ENCODE measurements at regions not wholly inside any gene's neighbourhood (a gene's known extent, or its start where the extent isn't known, plus 50 kb on each side); places are given as distances from the start of the nearest gene placed in this dataset.
"Not testable (repeated sequence)": the region's sequence is repeated elsewhere in the genome, so short reads cannot be mapped to it uniquely, and the experiment has no call there.

GRCh38 chrX:124426288-124427169 lies 80.2 kb downstream of the SH2D1A start:
- H3K4me3 ChIP-seq (ENCODE audit: low read depth, low read length), result no peak overlapping the region
- no peak for DNase-seq (ENCODE audit: low read depth)
- no peak for TF ChIP-seq CTCF (IDR thresholded peaks at IDR 0.05; ENCODE audit: low read depth, low read length, missing control alignments)

GRCh38 chrX:124433186-124433585 lies 86.8 kb downstream of the SH2D1A start:
- DNase-seq (ENCODE audit: low read depth), result no peak
- H3K4me3 ChIP-seq (ENCODE audit: low read depth, low read length), result no peak overlapping the region
- no peak for TF ChIP-seq CTCF (IDR thresholded peaks at IDR 0.05; ENCODE audit: low read depth, low read length, missing control alignments)

GRCh38 chrX:124435616-124436015 lies 89.3 kb downstream of the SH2D1A start:
- no peak for TF ChIP-seq CTCF (IDR thresholded peaks at IDR 0.05; ENCODE audit: low read depth, low read length, missing control alignments)
- no peak for DNase-seq (ENCODE audit: low read depth)
- no peak overlapping the region for H3K4me3 ChIP-seq (ENCODE audit: low read depth, low read length)

- no peak for TF ChIP-seq CTCF (IDR thresholded peaks at IDR 0.05; ENCODE audit: low read depth, low read length, missing control alignments)
- DNase-seq (ENCODE audit: low read depth), result no peak
- no peak overlapping the region for H3K4me3 ChIP-seq (ENCODE audit: low read depth, low read length)
Measured at GRCh38 chrX:124440695-124441094, 94.3 kb downstream of the SH2D1A start.

- TF ChIP-seq CTCF (IDR thresholded peaks at IDR 0.05; ENCODE audit: low read depth, low read length, missing control alignments), result no peak
- DNase-seq (ENCODE audit: low read depth), result no peak
- no peak overlapping the region for H3K4me3 ChIP-seq (ENCODE audit: low read depth, low read length)
Measured at GRCh38 chrX:124441971-124442590, 95.7 kb downstream of the SH2D1A start.

- no peak for DNase-seq (ENCODE audit: low read depth)
- no peak overlapping the region for H3K4me3 ChIP-seq (ENCODE audit: low read depth, low read length)
- TF ChIP-seq CTCF (IDR thresholded peaks at IDR 0.05; ENCODE audit: low read depth, low read length, missing control alignments), result no peak
Measured at GRCh38 chrX:124455966-124456365, 109.6 kb downstream of the SH2D1A start.

- not testable (repeated sequence) for DNase-seq (ENCODE audit: low read depth); H3K4me3 ChIP-seq (ENCODE audit: low read depth, low read length)
Measured at GRCh38 chrX:124459851-124460250, 113.5 kb downstream of the SH2D1A start.

Measured in GM12864 (cell line).